ENCODE measurements at regions not wholly inside any gene's neighbourhood (a gene's known extent, or its start where the extent isn't known, plus 50 kb on each side); places are given as distances from the start of the nearest gene placed in this dataset.

DNA sequence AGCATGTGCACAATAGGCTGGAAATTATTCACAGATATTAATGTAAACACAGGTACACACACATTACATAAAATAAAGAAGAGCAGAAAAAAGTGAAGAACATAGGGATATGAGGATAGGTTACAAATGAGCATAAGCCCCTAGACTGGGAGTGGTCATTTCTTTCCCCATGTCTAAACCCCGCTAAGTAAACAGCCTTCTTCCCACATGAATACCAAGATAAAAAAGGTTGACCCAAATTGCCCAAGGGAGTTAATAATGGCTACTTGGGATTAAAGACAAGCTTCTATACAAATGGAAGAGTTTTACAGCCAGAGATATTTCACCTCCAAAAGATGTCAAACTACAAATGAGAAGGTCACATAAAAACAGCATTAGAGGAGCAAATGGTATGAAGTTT lies 527.1 kb upstream of the CELF2 start:
- DNase-seq (no peak), ATAC-seq (no peak)
- Mint-ChIP-seq H3K4me1 (no peaks in the 10 kb centered on the region), H3K9me3 (no peaks in the 10 kb centered on the region), H3K4me3 (no peak overlapping the region), H3K27ac (no peak overlapping the region), H3K27me3 (peaks cover 30% of the 10 kb centered on the region)

DNA sequence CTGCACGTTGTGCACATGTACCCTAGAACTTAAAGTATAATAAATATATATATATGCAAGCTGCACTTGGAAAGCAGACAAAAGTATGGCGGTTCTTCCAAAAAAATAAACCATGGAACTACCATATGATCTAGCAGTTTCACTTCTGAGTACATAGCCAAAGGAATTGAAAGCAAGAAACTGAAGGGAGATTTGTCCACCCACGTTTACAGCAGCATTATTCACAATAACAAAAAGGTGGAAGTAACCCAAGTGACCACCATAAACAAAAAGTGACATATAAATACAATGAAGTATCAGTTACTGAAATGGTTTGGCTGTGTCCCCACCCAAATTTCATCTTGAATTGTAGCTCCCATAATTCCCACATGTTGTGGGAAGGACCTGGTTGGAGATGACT lies 525.3 kb upstream of the CELF2 start:
- no peak overlapping the region for H3K4me3 Mint-ChIP-seq
- DNase-seq, result no peak
- peaks cover 0 to 5% of the 10 kb centered on the region in 2 donors for H3K9me3 Mint-ChIP-seq
- no peak overlapping the region for H3K27ac Mint-ChIP-seq
- ATAC-seq, result no peak
- peaks cover 38% of the 10 kb centered on the region for H3K27me3 Mint-ChIP-seq
- H3K4me1 Mint-ChIP-seq, result no peaks in the 10 kb centered on the region

DNA sequence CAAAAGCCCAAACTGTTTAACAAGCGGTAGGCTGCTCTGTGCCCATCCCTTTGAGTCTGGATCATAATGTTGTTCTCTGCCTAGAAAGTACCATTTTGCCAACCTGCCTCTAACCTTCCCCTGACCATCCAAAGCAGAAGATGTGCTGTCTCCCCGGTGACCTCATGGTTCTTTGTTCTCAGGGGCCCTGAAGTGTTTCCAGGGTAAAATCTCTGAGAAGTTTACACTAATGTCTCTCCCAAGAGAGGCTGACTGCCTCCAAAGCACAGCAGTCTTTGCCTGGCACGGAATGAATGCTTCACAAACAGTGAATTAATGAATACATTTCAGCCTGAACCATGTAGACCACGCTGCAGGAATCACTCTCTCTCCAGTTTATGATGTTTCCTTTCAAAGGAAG lies 523.8 kb upstream of the CELF2 start:
- DNase-seq, result no peak
- no peak for ATAC-seq
- H3K4me3 Mint-ChIP-seq, result no peak overlapping the region

DNA sequence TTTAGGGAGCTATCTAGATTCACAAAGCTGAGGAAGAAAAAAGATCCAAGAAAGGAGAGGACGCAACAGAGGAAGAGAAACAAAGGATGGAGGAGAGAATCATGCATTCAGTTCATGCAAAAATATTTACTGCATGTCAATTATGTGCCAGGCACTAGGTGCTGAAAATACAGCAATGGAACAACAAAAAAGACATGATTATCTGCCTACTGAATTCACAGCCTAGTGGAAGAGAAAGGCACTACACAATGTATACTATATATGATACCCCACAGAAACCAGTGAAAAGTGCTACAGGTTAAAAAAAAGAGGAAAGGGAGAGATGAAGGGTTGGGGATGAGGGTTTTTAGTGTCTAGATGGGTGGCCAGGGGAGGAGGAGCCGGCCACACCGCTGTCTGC lies 520.4 kb upstream of the CELF2 start:
- Mint-ChIP-seq H3K27ac (no peak overlapping the region), H3K9me3 (peaks cover 0 to 18% of the 10 kb centered on the region in 2 donors), H3K27me3 (peaks cover 19% of the 10 kb centered on the region), H3K4me3 (no peak overlapping the region), H3K4me1 (no peaks in the 10 kb centered on the region)
- no peak for DNase-seq
- no peak for ATAC-seq

More for the DNA sequence above, 523.8 kb upstream of the CELF2 start:
- Mint-ChIP-seq H3K27me3 (peaks cover 34% of the 10 kb centered on the region), H3K27ac (no peak overlapping the region), H3K9me3 (peaks cover 0 to 10% of the 10 kb centered on the region in 2 donors), H3K4me1 (no peaks in the 10 kb centered on the region)

- ATAC-seq, result no peak
Measured at GRCh38 chr10:10498781-10499180, 518.9 kb upstream of the CELF2 start.

DNA sequence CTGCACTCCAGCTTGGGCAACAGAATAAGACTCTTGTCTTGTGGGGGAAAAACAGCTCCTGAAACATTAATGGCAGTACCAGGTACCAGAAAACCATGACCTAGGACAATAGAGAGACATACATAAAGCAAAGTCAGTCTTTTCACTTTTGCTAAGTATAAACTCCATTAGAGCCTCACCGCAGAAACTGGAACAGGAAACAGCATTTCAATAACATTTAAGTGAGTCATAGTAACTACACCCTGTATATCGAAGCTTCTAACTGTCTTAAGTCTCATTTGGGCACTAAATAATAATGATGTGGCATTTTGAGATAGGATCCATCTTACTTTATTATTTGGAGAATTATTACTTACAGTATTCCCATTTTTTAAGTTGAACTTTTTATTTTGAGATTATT lies 517.8 kb upstream of the CELF2 start:
- ATAC-seq (peak; percentile 20), DNase-seq (no peak)
- no peak overlapping the region for H3K27ac Mint-ChIP-seq

More at GRCh38 chr10:10498781-10499180, 518.9 kb upstream of the CELF2 start:
- peaks cover 12% of the 10 kb centered on the region for H3K27me3 Mint-ChIP-seq
- DNase-seq, result no peak
- H3K4me1 Mint-ChIP-seq, result no peaks in the 10 kb centered on the region
- peak overlapping the region in 1 of 2 donors; percentile 42 for H3K27ac Mint-ChIP-seq
- H3K4me3 Mint-ChIP-seq, result no peak overlapping the region
- peaks cover 0 to 18% of the 10 kb centered on the region in 2 donors for H3K9me3 Mint-ChIP-seq

GRCh38 chr10:10500937-10501336 lies 516.7 kb upstream of the CELF2 start:
- peaks cover 20% of the 10 kb centered on the region for H3K27me3 Mint-ChIP-seq
- no peaks in the 10 kb centered on the region for H3K4me1 Mint-ChIP-seq
- H3K9me3 Mint-ChIP-seq, result peaks cover 0 to 18% of the 10 kb centered on the region in 2 donors
- no peak overlapping the region for H3K4me3 Mint-ChIP-seq
- H3K27ac Mint-ChIP-seq, result no peak overlapping the region
- no peak for ATAC-seq
- DNase-seq, result no peak

More for the DNA sequence above, 517.8 kb upstream of the CELF2 start:
- Mint-ChIP-seq H3K4me1 (no peaks in the 10 kb centered on the region), H3K27me3 (peaks cover 16% of the 10 kb centered on the region), H3K4me3 (no peak overlapping the region), H3K9me3 (peaks cover 0 to 18% of the 10 kb centered on the region in 2 donors)

DNA sequence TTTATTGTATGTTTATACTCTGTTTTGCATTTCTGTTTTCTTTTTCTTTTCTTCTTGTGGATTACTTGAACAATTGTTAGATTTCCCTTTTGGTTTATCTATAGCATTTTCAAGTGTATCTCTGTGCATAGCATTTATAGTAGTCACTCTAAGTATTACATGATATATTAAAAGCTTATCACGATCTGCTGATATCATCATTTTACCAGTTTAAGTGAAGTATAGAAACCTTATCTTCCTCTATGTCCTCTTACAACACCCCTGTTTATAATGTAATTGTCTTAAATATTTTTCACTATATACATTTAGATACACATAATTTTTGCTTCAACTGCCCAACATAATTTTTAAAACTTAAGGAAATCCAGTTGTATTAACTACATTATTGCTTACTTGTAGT lies 513.9 kb upstream of the CELF2 start:
- ATAC-seq (no peak), DNase-seq (no peak)
- no peak overlapping the region for H3K27ac Mint-ChIP-seq
- H3K4me1 Mint-ChIP-seq, result no peaks in the 10 kb centered on the region
- H3K4me3 Mint-ChIP-seq, result no peak overlapping the region
- peaks cover 0 to 8% of the 10 kb centered on the region in 2 donors for H3K9me3 Mint-ChIP-seq
- peaks cover 23% of the 10 kb centered on the region for H3K27me3 Mint-ChIP-seq

- Mint-ChIP-seq H3K9me3 (no peaks in the 10 kb centered on the region), H3K27me3 (peaks cover 23% of the 10 kb centered on the region), H3K27ac (no peak overlapping the region), H3K4me1 (no peaks in the 10 kb centered on the region), H3K4me3 (no peak overlapping the region)
- DNase-seq (no peak), ATAC-seq (no peak)
Measured at GRCh38 chr10:10508211-10508610, 509.5 kb upstream of the CELF2 start.

DNA sequence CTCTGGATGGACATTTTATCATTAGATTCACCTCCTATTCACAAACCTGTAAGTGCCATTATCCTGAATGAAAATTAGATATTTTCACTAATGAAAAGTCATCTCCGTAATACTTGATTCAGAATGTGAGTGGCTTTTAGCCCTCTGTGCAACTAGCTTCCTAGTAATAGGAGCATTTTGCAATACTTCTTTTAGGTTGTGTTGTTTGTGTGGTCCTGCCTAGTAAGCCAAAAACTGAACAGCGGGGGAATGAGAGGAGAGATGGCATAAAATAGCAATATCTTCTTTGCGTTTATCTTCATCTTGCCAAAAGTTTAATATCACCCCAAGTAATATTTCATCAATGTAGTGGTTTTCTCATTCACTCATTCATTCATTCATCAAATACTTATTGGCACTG lies 507.5 kb upstream of the CELF2 start:
- Mint-ChIP-seq H3K4me3 (no peak overlapping the region), H3K9me3 (no peaks in the 10 kb centered on the region), H3K27ac (no peak overlapping the region), H3K27me3 (peaks cover 15% of the 10 kb centered on the region), H3K4me1 (no peaks in the 10 kb centered on the region)
- ATAC-seq, result no peak
- DNase-seq, result no peak

GRCh38 chr10:10513067-10513466 lies 504.6 kb upstream of the CELF2 start:
- ATAC-seq (no peak), DNase-seq (no peak)
- H3K4me1 Mint-ChIP-seq, result no peaks in the 10 kb centered on the region
- no peak overlapping the region for H3K27ac Mint-ChIP-seq
- no peak overlapping the region for H3K4me3 Mint-ChIP-seq
- no peaks in the 10 kb centered on the region for H3K9me3 Mint-ChIP-seq
- no peaks in the 10 kb centered on the region for H3K27me3 Mint-ChIP-seq

GRCh38 chr10:10513898-10514297 lies 503.8 kb upstream of the CELF2 start:
- H3K9me3 Mint-ChIP-seq, result no peaks in the 10 kb centered on the region
- no peak for ATAC-seq
- H3K27ac Mint-ChIP-seq, result no peak overlapping the region
- H3K4me1 Mint-ChIP-seq, result no peaks in the 10 kb centered on the region
- no peak overlapping the region for H3K4me3 Mint-ChIP-seq
- no peak for DNase-seq
- H3K27me3 Mint-ChIP-seq, result no peaks in the 10 kb centered on the region

- Mint-ChIP-seq H3K9me3 (no peaks in the 10 kb centered on the region), H3K27ac (no peak overlapping the region), H3K4me3 (no peak overlapping the region), H3K27me3 (no peaks in the 10 kb centered on the region), H3K4me1 (no peaks in the 10 kb centered on the region)
- DNase-seq (no peak), ATAC-seq (no peak)
Measured at GRCh38 chr10:10514797-10515196, 502.9 kb upstream of the CELF2 start.

DNA sequence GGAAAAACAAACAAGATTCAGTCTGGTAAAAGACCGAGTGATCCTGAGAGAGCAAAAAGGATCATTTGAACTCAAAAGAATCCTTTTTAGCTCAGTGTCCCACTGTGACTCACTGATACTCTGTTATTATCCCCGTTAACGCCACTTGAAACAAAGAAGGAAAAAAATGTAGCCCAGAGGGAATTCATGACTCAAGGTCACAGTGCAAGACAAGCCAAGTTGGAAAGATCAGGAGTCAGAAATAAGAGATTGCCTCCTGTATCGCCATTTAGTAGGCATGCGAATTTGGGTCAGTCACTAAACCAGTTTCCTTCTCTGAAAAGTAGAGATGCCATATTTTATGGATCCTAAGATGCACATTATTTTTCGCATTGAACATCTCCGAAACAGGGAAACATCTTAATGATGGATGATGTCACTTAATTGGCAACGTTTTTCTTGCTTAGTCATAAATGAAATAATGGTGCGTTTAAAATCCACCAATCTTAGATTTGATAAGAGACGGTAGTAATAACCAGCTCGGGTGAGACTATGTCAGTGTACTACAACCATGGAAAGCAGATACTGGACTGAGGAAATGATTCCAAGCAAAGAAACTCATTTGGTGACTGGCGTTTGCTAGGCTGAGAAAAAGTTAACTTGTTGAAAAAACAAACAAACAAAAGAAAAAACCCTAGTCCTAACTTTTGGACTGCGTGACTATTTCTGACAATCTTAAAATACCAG lies 502.0 kb upstream of the CELF2 start:
- no peaks in the 10 kb centered on the region for H3K4me1 Mint-ChIP-seq
- no peak for DNase-seq
- no peaks in the 10 kb centered on the region for H3K27me3 Mint-ChIP-seq
- H3K9me3 Mint-ChIP-seq, result no peaks in the 10 kb centered on the region
- no peak overlapping the region for H3K4me3 Mint-ChIP-seq
- ATAC-seq, result no peak
- no peak overlapping the region for H3K27ac Mint-ChIP-seq

DNA sequence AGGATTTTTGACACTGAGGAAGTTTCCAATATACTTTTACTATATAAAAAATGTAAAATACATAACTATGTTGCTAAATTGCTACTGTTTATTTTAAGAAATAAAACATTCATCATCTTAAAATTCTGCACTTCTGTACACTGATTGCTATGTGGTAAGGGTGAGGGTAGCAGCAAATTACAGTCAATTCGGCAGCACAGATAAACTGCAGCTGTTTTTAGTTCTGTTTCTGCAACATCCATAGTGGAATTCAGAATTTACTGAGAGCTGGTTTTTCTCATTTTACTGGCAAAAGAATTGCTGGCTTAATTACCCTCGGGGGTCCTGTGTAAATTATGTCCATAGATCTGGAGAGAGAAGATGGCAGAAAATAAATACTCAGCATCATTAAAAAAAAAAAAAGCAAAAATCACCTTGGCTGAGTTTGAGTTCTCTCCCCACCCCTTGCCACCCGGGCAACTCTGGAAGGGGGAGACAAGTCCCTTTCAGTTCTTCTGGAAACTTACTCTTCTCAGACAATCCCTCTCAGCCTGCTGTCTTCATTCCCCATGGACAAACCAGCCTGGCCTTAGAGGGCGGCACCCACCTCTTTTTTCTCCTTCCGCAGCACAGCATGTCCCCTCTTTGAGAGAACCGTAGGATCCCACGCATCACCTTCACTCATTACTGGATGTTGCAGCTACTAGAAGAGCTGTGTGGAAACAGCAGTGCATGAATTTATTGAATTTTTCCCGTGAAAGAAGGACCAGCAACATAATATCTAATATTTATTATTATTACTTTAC lies 501.1 kb upstream of the CELF2 start:
- ATAC-seq, result no peak
- H3K4me3 Mint-ChIP-seq, result no peak overlapping the region
- no peaks in the 10 kb centered on the region for H3K27me3 Mint-ChIP-seq
- DNase-seq, result no peak
- H3K4me1 Mint-ChIP-seq, result no peaks in the 10 kb centered on the region
- no peaks in the 10 kb centered on the region for H3K9me3 Mint-ChIP-seq
- no peak overlapping the region for H3K27ac Mint-ChIP-seq

DNA sequence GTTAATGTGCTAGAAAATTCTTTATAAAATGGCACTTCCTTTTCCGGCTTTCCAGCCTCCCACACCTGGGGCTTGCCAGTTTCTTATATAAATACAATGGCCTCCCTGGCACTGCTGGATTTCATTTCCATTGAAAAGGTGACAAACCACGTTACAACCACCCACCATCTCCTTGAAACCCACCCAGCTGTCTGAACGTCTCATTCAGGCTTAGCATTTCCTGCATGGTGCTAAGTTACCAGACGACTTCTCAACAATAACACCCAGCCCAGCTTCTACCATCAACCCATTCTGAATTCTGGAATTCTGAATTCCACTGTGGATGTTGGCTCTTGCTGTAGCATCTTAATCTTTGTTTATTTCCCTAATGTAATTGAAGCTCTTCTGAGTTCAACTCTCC lies 499.8 kb upstream of the CELF2 start:
- DNase-seq (no peak), ATAC-seq (no peak)
- H3K9me3 Mint-ChIP-seq, result no peaks in the 10 kb centered on the region
- H3K4me1 Mint-ChIP-seq, result no peaks in the 10 kb centered on the region
- no peak overlapping the region for H3K27ac Mint-ChIP-seq
- H3K27me3 Mint-ChIP-seq, result no peaks in the 10 kb centered on the region
- no peak overlapping the region for H3K4me3 Mint-ChIP-seq
